GM21360 (cell line): ENCODE measurements at regions not wholly inside any gene's neighbourhood (a gene's known extent, or its start where the extent isn't known, plus 50 kb on each side); places are given as distances from the start of the nearest gene placed in this dataset.
A peak's percentile ranks its signal among the peaks of the same experiment; 100 is the strongest.

Experiments
- ATAC-seq: cut with Tn5 transposase; IDR thresholded peaks from one replicate; pipeline ENCODE4 v1.9.1; 2021; ENCODE audit warnings: mild to moderate bottlenecking, moderate library complexity; ENCODE audit not compliant: unreplicated experiment

- ATAC-seq, result peak; percentile 54
These were observed 138.1 kb downstream of the TMCO5A start for GRCh38 chr15:38072348-38073177.

GRCh38 chr15:38073178-38073946 lies 138.9 kb downstream of the TMCO5A start:
- ATAC-seq, result no peak

DNA sequence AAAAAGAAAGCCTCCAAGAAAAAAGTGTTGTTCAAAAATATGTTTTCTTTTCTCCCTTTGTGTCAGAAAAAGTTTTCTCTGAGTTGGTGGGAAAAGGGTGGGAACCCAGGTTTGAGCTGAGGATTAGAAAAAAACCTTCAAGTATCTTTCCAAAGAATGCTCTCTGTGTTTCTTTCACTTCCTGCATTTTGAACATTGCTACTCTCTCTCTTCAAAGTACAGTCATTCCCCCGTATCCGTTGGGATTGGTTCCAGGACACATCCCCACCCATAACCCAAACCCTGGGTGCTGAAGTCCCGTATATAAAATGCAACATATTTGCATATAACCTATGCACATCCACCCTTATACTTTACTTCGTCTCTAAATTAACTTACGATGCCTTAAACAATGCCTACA lies 139.6 kb downstream of the TMCO5A start:
- no peak for ATAC-seq

- ATAC-seq, result no peak
These were observed 141.0 kb downstream of the TMCO5A start for GRCh38 chr15:38075466-38075865.

- ATAC-seq, result no peak
These were observed 142.3 kb downstream of the TMCO5A start for GRCh38 chr15:38076786-38077185.

GRCh38 chr15:38079236-38079635 lies 144.8 kb downstream of the TMCO5A start:
- no peak for ATAC-seq

DNA sequence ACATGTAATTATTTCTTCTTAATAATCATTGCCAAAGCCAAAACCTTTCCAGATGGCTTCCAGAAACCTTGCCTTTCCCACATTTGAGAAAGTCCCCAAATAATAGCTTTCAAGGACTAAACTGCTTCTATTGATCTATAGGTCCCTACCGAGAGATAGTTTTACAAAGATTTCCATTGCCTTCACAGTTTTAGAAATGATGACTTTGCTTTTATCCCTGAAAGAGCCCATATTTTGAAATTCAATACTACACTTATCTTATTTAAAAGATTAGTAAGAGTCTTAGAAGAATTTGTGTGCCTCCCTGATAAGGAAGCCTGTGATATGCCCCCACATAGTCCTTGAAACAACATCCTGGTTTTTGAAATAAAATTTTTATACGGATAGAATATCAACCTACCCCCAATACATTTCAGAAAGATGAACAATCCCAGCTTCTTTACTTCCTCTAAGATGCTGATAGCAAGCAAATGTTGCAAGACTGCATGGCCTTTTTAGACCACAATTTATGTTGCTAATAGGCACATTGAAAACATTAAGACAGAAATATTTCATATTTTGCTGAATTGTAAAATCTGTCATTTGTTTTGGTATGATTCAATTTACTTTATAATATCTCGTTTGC lies 146.3 kb downstream of the TMCO5A start:
- ATAC-seq, result no peak

- ATAC-seq, result peak; percentile 50
These were observed 149.8 kb downstream of the TMCO5A start for GRCh38 chr15:38084289-38084688.

DNA sequence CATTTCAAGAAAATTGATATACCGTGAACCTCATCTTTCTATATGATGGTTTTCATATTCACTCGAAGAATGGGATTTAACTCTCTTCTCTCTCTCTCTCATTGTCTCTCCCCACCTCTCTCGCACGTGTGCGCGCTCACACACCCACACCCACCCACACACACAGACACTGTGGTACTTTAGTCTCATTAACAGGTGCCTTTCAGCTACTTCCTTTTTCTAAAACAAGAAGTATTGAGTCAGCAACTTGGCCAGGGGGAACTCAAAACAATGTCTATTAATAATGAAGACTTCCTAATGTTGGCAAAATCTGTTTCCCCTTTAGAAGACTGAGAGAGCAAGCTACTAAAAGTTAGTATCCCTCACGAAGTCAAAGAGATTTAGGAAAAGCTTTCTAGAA lies 150.7 kb downstream of the TMCO5A start:
- peak; percentile 84 for ATAC-seq

- ATAC-seq, result no peak
These were observed 151.6 kb downstream of the TMCO5A start for GRCh38 chr15:38085931-38086568.

DNA sequence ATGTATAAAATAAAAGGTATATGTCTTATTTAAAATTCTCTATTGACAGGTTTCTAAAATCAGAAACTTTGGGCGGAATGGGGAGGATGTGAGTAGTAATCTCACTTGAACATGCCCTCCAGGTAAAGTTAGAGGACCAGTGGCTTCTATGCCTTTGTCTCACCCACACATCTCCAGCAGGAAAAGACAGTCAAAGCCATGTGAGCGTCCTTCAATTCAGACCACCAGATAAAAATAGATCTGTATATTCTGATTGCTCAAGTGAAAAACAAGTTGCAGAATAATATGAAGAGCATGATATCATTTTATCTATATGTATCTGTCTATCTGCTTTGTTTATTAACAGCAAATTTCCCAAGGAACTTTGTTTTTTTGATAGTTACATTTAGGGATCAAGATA lies 152.2 kb downstream of the TMCO5A start:
- no peak for ATAC-seq

DNA sequence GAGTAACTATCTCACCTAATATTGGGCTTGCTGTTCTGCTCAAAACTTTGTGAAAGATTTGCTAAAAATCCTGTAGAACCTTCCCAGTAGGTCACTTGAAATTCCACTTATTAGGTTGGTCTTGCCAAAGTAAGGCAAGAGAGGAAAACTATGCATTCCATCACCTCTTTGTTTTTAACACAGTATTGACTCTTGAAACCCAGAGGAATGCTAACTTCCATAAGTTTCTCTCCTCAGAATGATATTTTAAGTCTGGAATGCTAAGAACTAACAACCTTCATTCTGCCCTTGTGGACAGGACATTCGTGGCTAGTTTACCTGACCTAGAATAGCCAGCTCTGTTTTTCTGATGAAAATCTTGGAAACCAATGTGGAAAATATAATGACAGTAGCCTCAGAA lies 154.5 kb downstream of the TMCO5A start:
- ATAC-seq, result no peak

DNA sequence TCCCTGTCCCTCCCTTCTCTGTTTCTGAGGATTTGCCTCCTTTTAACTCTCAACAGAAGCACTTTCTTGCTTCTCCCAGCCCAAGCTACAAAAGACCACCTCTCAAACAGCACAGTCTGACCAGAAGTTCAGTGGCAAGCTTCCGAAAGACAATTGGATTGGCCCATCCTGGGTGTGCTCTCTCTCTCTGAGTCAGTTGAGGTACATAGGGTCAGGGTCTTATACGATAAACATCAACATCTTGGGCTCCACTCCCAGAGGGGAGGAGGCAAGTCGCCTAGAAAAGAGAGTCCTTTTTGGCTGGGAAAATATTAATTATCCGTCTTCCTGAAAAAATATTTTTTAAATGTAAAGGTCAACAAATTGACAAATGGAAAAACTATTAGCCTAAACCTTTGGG lies 155.8 kb downstream of the TMCO5A start:
- ATAC-seq, result no peak

DNA sequence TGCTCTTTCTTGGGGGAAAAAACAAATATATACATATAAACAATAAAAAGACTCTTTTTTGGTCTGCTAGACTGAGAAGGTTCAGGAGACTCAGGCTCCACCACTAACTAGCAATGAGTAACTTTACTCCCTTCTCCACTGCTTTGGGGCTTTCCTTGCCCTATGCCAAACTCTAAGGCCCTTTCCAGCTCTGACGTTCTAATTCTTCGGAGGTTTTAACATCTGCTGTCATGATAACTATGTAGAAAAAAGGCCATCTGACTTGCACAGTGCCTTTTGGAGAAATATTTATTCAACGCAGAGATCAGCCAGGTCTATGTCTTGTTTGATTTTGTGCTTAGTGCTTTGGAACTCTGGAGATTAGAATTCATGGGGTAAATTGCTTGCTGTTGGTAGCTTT lies 156.2 kb downstream of the TMCO5A start:
- no peak for ATAC-seq

DNA sequence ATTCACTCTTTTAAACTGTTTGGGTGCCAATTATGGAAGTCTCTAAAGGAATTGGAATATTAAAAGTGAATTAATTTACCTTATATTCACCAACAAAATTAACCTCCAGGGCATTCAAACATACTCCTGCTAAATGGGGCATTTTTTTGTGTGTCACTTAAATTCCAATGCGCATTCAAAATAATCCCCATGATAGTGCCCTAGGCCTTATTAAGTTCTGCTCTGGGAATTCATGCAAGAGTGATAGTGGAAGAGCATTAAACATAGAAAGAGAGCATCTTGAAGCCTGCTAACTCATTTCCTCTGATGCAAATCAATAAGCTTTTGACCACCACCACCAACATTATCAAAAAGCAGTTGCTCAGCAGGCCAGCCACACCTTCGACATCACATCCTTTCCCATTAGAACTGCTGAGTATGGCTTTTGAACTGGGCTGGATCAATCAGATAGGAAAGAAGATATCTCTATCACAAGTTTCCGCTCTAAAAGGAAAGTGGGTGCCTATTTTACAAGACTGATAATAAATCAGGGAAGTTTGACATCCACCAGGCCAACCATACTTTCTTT lies 156.7 kb downstream of the TMCO5A start:
- no peak for ATAC-seq

DNA sequence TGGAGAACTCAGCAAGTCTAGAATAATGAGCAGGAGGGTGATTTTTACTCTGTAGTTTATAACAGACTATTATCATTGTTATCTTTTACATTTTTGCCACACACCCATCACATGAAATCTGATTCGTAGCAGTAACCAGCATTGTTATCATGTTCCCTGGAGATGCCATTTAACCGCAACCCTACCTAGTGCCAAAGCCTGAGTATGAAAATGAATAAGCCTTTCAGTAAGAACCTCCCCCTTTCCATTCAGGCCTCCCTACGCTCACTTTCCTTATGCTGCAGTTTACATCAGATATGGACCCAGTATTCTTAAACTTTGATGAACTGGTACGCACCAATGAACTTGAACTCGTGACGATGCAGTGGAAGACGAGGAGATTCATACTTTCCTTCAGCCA lies 158.7 kb upstream of the SPRED1 start:
- ATAC-seq, result no peak

DNA sequence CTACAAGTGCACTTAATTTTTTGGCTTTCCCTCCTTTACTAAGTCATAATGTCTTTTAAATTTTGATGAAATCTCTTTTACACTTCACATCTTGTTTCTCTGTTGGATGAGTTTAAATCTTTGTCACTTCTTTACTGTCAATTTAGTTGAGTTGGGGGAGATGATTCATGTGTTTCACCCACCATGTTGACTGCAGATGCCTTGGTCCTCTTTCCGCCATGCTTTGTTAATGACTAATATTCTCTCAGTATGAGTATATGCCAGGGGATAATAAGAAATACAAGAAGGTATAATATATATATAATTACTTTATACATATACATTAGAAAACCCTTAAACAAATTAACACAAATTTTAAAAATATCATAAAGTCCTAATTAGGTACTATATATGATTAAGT lies 149.7 kb upstream of the SPRED1 start:
- no peak for ATAC-seq

DNA sequence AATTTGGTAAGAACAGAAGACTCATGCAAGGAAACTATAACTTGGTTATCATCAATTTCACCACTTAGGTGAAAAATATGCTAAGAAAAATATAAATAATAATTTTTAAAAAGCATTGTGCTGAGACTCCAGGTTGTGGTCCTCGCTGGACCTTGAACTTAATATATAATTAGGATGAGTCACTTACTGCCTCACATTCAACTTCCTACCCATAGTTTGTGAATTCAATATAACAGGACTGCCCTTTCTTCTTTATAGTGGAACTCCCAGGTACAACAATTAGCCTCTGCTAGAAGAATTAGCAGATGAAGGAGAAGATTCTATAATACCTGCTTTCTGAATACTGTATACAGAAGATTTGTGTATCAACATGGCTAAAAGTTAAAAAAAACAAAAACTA lies 149.1 kb upstream of the SPRED1 start:
- no peak for ATAC-seq

- no peak for ATAC-seq
These were observed 141.6 kb upstream of the SPRED1 start for GRCh38 chr15:38111070-38111469.

- ATAC-seq, result no peak
These were observed 140.2 kb upstream of the SPRED1 start for GRCh38 chr15:38112406-38112805.

- no peak for ATAC-seq
These were observed 137.5 kb upstream of the SPRED1 start for GRCh38 chr15:38115121-38115520.
